Epithelial cell of esophagus (primary cell): ENCODE measurements at regions not wholly inside any gene's neighbourhood (a gene's known extent, or its start where the extent isn't known, plus 50 kb on each side); places are given as distances from the start of the nearest gene placed in this dataset.

ENCODE experiments used
- DNase-seq: peaks from one replicate; pipeline ENCODE4 v3.0.0; 2010; ENCODE audit warnings: low read depth
- H3K4me3 ChIP-seq: 2 replicates; pipeline ENCODE4 v1.5.1; 2011; ENCODE audit warnings: mild to moderate bottlenecking, low read length, control low read depth
- CTCF ChIP-seq: IDR thresholded peaks from 2 replicates; pipeline ENCODE4 v1.5.1; 2011; ENCODE audit warnings: low read depth, mild to moderate bottlenecking, low read length, control low read depth, inconsistent platforms; ENCODE audit not compliant: insufficient read depth; ENCODE audit errors: missing control alignments

- DNase-seq, result no peak
- no peak for TF ChIP-seq CTCF
- H3K4me3 ChIP-seq, result no peak overlapping the region
Observed at GRCh38 chr16:86382774-86383407, 127.4 kb upstream of the FOXF1 start.

- no peak overlapping the region for H3K4me3 ChIP-seq
- no peak for DNase-seq
- no peak for TF ChIP-seq CTCF
Observed at GRCh38 chr16:86383488-86384262, 126.7 kb upstream of the FOXF1 start.

- DNase-seq, result no peak
- H3K4me3 ChIP-seq, result no peak overlapping the region
- no peak for TF ChIP-seq CTCF
Observed at GRCh38 chr16:86384263-86384649, 126.1 kb upstream of the FOXF1 start.

- DNase-seq, result no peak
- TF ChIP-seq CTCF, result no peak
- H3K4me3 ChIP-seq, result no peak overlapping the region
Observed at GRCh38 chr16:86384980-86385379, 125.3 kb upstream of the FOXF1 start.

- no peak overlapping the region for H3K4me3 ChIP-seq
- no peak for DNase-seq
- no peak for TF ChIP-seq CTCF
Observed at GRCh38 chr16:86387468-86388440, 122.6 kb upstream of the FOXF1 start.

GRCh38 chr16:86388976-86389375, 121.4 kb upstream of the FOXF1 start:
- H3K4me3 ChIP-seq, result no peak overlapping the region
- no peak for DNase-seq
- no peak for TF ChIP-seq CTCF
